IgD-negative memory B cell (primary cell): ENCODE measurements at regions not wholly inside any gene's neighbourhood (a gene's known extent, or its start where the extent isn't known, plus 50 kb on each side); places are given as distances from the start of the nearest gene placed in this dataset.

Experiments used
- H3K27ac Mint-ChIP-seq, 3 donors: one replicate each; pipeline ENCODE4 v1.8.0; 2020 to 2022; ENCODE audit warnings: mild to moderate bottlenecking in 3 of 3, mixed read lengths in 3 of 3, moderate library complexity in 1 of 3
- H3K27me3 Mint-ChIP-seq: one replicate; pipeline ENCODE4 v1.8.0; 2021; ENCODE audit warnings: mixed read lengths
- H3K36me3 Mint-ChIP-seq: one replicate; pipeline ENCODE4 v1.8.0; 2020; ENCODE audit warnings: mild to moderate bottlenecking, mixed read lengths
- H3K4me1 Mint-ChIP-seq, 3 donors: one replicate each; pipeline ENCODE4 v1.8.0; 2020 to 2022; ENCODE audit warnings: mixed read lengths in 3 of 3, mild to moderate bottlenecking in 1 of 3
- H3K4me3 Mint-ChIP-seq, 4 donors: one replicate each; pipeline ENCODE4 v1.8.0; 2020 to 2022; ENCODE audit warnings: mild to moderate bottlenecking in 4 of 4, mixed read lengths in 4 of 4, moderate library complexity in 3 of 4
- H3K9me3 Mint-ChIP-seq, 3 donors: one replicate each; pipeline ENCODE4 v1.8.0; 2020 to 2021; ENCODE audit warnings: mixed read lengths in 3 of 3, mild to moderate bottlenecking in 1 of 3

DNA sequence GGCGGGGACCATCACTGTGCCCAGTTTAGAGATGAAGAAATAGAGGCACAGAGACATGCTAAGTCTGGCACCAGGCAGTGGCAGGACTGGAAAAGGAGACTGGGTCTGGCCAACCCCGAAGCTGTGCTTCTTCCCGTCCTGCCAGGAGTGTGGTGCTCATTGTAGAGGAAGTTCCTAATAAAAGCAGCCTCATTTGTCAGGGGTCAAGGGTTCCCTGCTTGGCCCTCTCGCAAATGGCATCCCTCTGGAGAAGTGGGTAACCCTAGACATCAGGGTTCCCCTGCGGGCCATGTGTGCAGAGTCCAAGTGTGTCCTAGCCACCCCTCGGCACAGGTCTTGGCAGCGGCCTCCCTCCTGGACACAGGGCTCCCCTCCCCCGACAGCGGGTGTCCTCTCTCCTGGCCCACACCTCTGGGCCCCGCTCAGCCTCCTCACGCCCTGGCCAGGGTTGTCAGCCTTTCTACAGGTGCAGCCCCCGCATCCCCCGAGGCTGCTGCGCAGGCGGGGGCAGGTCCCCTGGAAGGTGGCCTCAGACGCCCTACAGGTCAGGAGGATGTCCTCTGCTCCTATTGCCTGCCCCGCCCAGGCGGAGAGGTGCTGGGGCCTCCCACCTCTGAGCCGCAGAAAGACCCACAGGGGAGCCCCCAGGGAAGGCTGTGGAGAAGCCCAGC is 61.8 kb upstream of the PRR20G start:
- Mint-ChIP-seq H3K27ac (no peak overlapping the region), H3K4me3 (no peak overlapping the region), H3K4me1 (peaks cover 0 to 4% (median 0%) of the 10 kb centered on the region in 3 donors), H3K36me3 (peaks cover 2% of the 10 kb centered on the region), H3K9me3 (peaks cover 0 to 12% (median 5%) of the 10 kb centered on the region in 3 donors), H3K27me3 (peaks cover 2% of the 10 kb centered on the region)

DNA sequence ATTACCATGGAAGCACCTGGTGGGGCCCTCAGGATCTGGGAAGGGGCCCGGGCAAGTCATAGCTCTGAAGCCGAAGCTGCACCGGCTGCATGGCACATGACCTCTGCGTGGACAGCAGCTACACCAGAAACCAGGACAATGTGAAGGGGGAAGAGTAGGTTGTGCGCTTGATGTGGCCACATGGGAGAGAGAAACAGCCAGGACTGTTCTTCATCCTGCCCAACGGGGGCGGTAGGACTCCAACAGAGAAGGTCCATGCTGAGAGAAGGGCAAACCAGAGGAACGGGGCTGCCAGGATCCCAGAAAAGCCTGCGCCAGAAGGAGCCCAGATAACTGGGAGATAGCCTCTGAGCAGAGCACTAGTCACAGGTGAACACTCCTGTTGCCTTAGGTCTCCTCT is 54.9 kb upstream of the PRR20G start:
- peaks cover 0 to 4% (median 0%) of the 10 kb centered on the region in 3 donors for H3K4me1 Mint-ChIP-seq
- no peak overlapping the region for H3K27ac Mint-ChIP-seq
- H3K9me3 Mint-ChIP-seq = peaks cover 0 to 4% (median 2%) of the 10 kb centered on the region in 3 donors
- H3K27me3 Mint-ChIP-seq = peaks cover 8% of the 10 kb centered on the region
- H3K4me3 Mint-ChIP-seq = no peak overlapping the region
- peaks cover 2% of the 10 kb centered on the region for H3K36me3 Mint-ChIP-seq

GRCh38 chr3:127339928-127340861 is 52.3 kb upstream of the PRR20G start:
- no peaks in the 10 kb centered on the region for H3K4me1 Mint-ChIP-seq
- peaks cover 2 to 5% (median 2%) of the 10 kb centered on the region in 3 donors for H3K9me3 Mint-ChIP-seq
- H3K36me3 Mint-ChIP-seq = no peaks in the 10 kb centered on the region
- no peak overlapping the region for H3K27ac Mint-ChIP-seq
- peaks cover 14% of the 10 kb centered on the region for H3K27me3 Mint-ChIP-seq
- H3K4me3 Mint-ChIP-seq = no peak overlapping the region

- H3K9me3 Mint-ChIP-seq = peaks cover 3 to 12% (median 5%) of the 10 kb centered on the region in 3 donors
- H3K36me3 Mint-ChIP-seq = no peaks in the 10 kb centered on the region
- no peak overlapping the region for H3K4me3 Mint-ChIP-seq
- peaks cover 14% of the 10 kb centered on the region for H3K27me3 Mint-ChIP-seq
- H3K27ac Mint-ChIP-seq = no peak overlapping the region
- no peaks in the 10 kb centered on the region for H3K4me1 Mint-ChIP-seq
Measured at GRCh38 chr3:127339016-127339415, 51.2 kb upstream of the PRR20G start.

DNA sequence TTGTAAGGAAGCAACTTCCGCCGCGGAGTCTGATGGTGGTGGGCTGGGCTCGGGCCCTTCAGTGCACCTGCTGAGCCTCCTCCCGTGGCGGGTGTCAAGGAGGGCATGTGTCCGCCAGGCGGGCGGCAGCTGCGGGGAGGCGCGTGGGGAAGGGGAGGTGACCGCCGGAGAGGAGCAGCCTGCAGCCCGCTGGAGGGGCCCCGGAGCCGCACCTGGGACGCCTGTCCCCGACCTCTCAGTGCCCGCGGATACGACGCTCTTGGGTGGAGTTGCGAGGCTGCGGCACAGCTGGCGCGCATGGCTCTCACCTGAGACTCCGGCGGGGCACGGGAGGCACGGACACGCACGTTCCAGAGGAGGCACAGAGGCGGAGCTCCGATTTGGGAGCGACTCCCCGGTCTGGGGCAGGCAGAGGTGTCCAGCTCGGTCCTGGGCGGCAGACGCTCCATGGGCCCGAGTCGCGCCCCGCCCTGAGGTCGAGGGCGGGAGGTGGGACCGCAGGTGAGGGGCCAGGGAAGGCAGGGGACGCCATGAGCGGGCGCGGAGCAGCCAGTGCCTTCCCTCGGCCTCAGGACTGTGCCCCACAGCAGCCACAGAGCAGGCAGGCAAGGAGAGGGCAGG is 50.2 kb upstream of the PRR20G start:
- Mint-ChIP-seq H3K9me3 (peaks cover 3 to 14% (median 6%) of the 10 kb centered on the region in 3 donors), H3K27me3 (peaks cover 14% of the 10 kb centered on the region), H3K4me3 (no peak overlapping the region), H3K4me1 (no peaks in the 10 kb centered on the region), H3K36me3 (no peaks in the 10 kb centered on the region), H3K27ac (no peak overlapping the region)
